Stomach (tissue), 8 donors: ENCODE measurements at regions not wholly inside any gene's neighbourhood (a gene's known extent, or its start where the extent isn't known, plus 50 kb on each side); places are given as distances from the start of the nearest gene placed in this dataset.
A peak's percentile ranks its signal among the peaks of the same experiment; 100 is the strongest.

ENCODE experiments used
- DNase-seq, 2 donors: peaks; one replicate each; pipeline versions ENCODE4 v3.0.0 to v3.0.0-alpha.2; 2013 to 2019
- H3K27ac ChIP-seq, 5 donors: fragments of 200-600 bp in 4 of 5; sonication (generic) in 4 of 5; one replicate each; pipeline ENCODE4 v1.5.1; 2013 to 2019; ENCODE audit warnings: mild to moderate bottlenecking in 1 of 5, moderate library complexity in 1 of 5
- H3K27me3 ChIP-seq, 3 donors: fragments of 200-600 bp; sonication (generic); one replicate each; pipeline ENCODE4 v1.5.1; 2017 to 2019; ENCODE audit warnings: mixed run types in 1 of 3
- H3K36me3 ChIP-seq, 4 donors: fragments of 200-600 bp; sonication (generic); 1 replicate in 3 of 4; 2 replicates in 1 of 4; pipeline ENCODE4 v1.5.1; 2016 to 2019
- H3K4me1 ChIP-seq, 4 donors: fragments of 200-600 bp; sonication (generic); one replicate each; pipeline ENCODE4 v1.5.1; 2016 to 2019
- H3K4me3 ChIP-seq, 4 donors: fragments of 200-600 bp; sonication (generic) in 3 of 4; one replicate each; pipeline ENCODE4 v1.5.1; 2016 to 2019; ENCODE audit warnings: mild to moderate bottlenecking in 1 of 4
- H3K9me3 ChIP-seq, 4 donors: fragments of 200-600 bp; sonication (generic); one replicate each; pipeline ENCODE4 v1.5.1; 2016 to 2019
- EP300 ChIP-seq: sonication (generic); formaldehyde crosslinking; IDR thresholded peaks from one replicate; pipeline ENCODE4 v1.6.1; 2017; ENCODE audit warnings: antibody characterized with exemption
- POLR2A ChIP-seq, 4 donors: fragments of 450-650 bp; IDR thresholded peaks; one replicate each; pipeline ENCODE4 v1.6.1; 2016; ENCODE audit warnings: antibody characterized with exemption in 4 of 4, control low read depth in 2 of 4, mild to moderate bottlenecking in 1 of 4, moderate library complexity in 1 of 4
- POLR2AphosphoS5 ChIP-seq, 3 donors: sonication (generic); formaldehyde crosslinking; IDR thresholded peaks; one replicate each; pipeline ENCODE4 v1.6.1; 2016; ENCODE audit warnings: antibody characterized with exemption in 3 of 3
- WGBS, 5 donors: extraction: QIAGEN DNeasy Blood & Tissue Kit in 3 of 5; methylation state at CpG; one replicate each; pipeline versions ENCODE4 v1.1.5 to v1.1.7; 2013 to 2018; 5-methylcytosine and 5-hydroxymethylcytosine counted together
- intact Hi-C: fragments of 100-400 bp; cut with DNase I; formaldehyde crosslinking; loops from one replicate; pipeline ENCODE4 v1.15.1; 2023; ENCODE audit warnings: low total_unique reads
- TF ChIP-seq, protein P1 (sequence below), 7 experiments: fragments of 450-650 bp in 4 of 7; fragments of 200-600 bp in 3 of 7; sonication (generic) in 3 of 7; IDR thresholded peaks; one replicate each; pipeline ENCODE4 v1.5.1; 2016 to 2019; ENCODE audit warnings: antibody characterized with exemption in 7 of 7, control low read depth in 2 of 7, mild to moderate bottlenecking in 1 of 7
- donor health status: healthy with polysubstance abuse.
- donor health status: Bipolar disorder and iron deficiency.
- donor health status: healthy.

- Histone ChIP-seq H3K27me3 (peaks cover 0 to 6% (median 0%) of the 10 kb centered on the region in 3 donors), H3K9me3 (no peaks in the 10 kb centered on the region), H3K36me3 (no peaks in the 10 kb centered on the region), H3K4me3 (no peak overlapping the region), H3K27ac (no peak overlapping the region), H3K4me1 (peaks cover 0 to 15% (median 0%) of the 10 kb centered on the region in 4 donors)
- 31 to 49% (median 41%) methylated on average over 3 of the region's 3 CpGs for WGBS, 5 donors
- TF ChIP-seq POLR2AphosphoS5 (IDR thresholded peaks at IDR 0.05) = no peak
- no peak for TF ChIP-seq EP300
- no peak for TF ChIP-seq POLR2A (IDR thresholded peaks at IDR 0.05)
- TF ChIP-seq, protein P1, sequence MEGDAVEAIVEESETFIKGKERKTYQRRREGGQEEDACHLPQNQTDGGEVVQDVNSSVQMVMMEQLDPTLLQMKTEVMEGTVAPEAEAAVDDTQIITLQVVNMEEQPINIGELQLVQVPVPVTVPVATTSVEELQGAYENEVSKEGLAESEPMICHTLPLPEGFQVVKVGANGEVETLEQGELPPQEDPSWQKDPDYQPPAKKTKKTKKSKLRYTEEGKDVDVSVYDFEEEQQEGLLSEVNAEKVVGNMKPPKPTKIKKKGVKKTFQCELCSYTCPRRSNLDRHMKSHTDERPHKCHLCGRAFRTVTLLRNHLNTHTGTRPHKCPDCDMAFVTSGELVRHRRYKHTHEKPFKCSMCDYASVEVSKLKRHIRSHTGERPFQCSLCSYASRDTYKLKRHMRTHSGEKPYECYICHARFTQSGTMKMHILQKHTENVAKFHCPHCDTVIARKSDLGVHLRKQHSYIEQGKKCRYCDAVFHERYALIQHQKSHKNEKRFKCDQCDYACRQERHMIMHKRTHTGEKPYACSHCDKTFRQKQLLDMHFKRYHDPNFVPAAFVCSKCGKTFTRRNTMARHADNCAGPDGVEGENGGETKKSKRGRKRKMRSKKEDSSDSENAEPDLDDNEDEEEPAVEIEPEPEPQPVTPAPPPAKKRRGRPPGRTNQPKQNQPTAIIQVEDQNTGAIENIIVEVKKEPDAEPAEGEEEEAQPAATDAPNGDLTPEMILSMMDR (IDR thresholded peaks at IDR 0.05) = no peak
- intact Hi-C loops = no loop called here
- DNase-seq = peak in 1 of 2 donors; percentile 21
These were observed 217.3 kb downstream of the MID1IP1 start for GRCh38 chrX:39018541-39018940.

DNA sequence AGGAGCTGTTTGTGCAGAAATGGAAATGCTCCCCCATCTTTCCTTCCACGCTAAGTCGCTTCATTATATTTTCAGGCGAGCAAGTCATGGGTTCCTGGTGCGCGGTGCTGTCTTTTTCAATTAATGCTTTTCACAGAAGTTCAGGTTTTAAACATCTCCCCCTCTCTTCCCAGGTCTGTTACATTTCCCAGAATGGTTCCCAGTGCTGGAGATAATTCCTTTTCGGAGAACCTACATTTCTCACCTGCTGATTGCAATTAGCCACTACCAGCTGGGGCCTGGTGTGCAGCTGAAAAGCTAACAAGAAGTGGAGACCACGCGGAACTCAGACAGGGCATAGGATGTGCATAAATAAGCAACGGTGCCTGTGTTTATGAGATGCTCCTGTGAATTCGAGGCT lies 217.8 kb downstream of the MID1IP1 start:
- Histone ChIP-seq H3K27me3 (peaks cover 0 to 6% (median 0%) of the 10 kb centered on the region in 3 donors), H3K36me3 (no peaks in the 10 kb centered on the region), H3K27ac (no peak overlapping the region), H3K9me3 (no peaks in the 10 kb centered on the region), H3K4me3 (no peak overlapping the region), H3K4me1 (peaks cover 0 to 15% (median 0%) of the 10 kb centered on the region in 4 donors)
- intact Hi-C loops = no loop called here
- 68 to 90% (median 76%) methylated on average over 10 of the region's 10 CpGs for WGBS, 5 donors
- DNase-seq = no peak
- TF ChIP-seq EP300 (no peak), POLR2A (IDR thresholded peaks at IDR 0.05) (no peak), POLR2AphosphoS5 (IDR thresholded peaks at IDR 0.05) (no peak)
- TF ChIP-seq, protein P1 (IDR thresholded peaks at IDR 0.05) = no peak

DNA sequence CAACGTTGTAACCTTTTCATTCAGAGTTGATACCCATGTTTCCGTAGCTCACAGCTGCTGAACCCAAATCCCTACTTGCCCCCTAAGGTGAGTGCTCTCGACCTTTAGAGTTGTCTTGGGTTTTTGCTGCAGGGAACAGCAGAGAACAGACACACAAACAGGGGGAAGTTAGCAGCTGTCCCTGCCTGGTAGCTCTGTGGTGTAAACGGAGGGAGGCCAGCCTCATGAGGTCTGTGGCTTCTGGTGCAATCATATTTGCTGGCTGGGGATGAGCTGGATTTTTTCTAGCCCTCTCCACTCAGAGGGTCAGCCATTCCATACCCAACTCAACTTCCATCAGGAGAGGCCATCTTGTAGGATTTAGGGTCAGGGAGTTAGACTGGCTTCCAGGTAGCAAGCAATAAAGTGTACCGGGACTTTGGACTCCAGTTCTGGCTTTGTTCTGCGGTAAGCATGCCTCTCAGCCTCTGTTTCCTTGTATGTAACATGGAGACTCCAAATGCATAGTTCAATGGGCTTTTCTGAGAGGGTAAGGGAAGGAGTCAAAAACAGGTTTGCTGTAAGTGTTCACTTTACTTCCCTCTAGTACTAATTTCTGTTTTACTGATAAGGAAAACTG lies 218.9 kb downstream of the MID1IP1 start:
- Histone ChIP-seq H3K4me3 (no peak overlapping the region), H3K27me3 (peaks cover 0 to 6% (median 0%) of the 10 kb centered on the region in 3 donors), H3K27ac (no peak overlapping the region), H3K36me3 (no peaks in the 10 kb centered on the region), H3K4me1 (peaks cover 0 to 15% (median 0%) of the 10 kb centered on the region in 4 donors), H3K9me3 (no peaks in the 10 kb centered on the region)
- intact Hi-C loops = no loop called here
- 75 to 87% (median 75%) methylated on average over 5 to 6 of the region's 6 CpGs for WGBS, 5 donors
- no peak for DNase-seq
- TF ChIP-seq EP300 (no peak), POLR2AphosphoS5 (IDR thresholded peaks at IDR 0.05) (no peak), POLR2A (IDR thresholded peaks at IDR 0.05) (no peak)
- TF ChIP-seq, protein P1 (IDR thresholded peaks at IDR 0.05) = no peak

DNA sequence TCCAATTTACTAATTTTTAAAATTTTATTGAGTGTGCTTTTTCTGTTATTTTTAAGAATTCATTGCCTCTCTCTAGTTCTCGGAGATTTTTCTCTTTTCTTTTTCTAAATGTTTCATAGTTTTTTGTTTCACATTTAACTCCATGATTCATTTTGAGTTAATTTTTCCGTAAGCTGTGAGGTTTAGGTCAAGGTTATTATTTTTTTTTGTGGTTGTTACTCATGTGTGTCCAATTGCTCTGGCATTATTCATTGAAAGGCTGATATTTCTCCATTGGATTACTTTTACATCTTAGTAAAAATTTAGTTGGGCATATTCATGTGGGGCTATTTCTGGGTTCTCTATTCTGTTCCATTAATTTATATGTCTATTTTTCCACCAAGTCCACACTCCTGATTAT lies 220.8 kb downstream of the MID1IP1 start:
- TF ChIP-seq POLR2AphosphoS5 (IDR thresholded peaks at IDR 0.05) (no peak), EP300 (no peak), POLR2A (IDR thresholded peaks at IDR 0.05) (no peak)
- TF ChIP-seq, protein P1 (IDR thresholded peaks at IDR 0.05) = no peak
- no peak for DNase-seq

More for the DNA sequence above, 220.8 kb downstream of the MID1IP1 start:
- Histone ChIP-seq H3K27me3 (peaks cover 0 to 6% (median 0%) of the 10 kb centered on the region in 3 donors), H3K27ac (no peak overlapping the region), H3K4me1 (peaks cover 0 to 14% (median 0%) of the 10 kb centered on the region in 4 donors), H3K36me3 (no peaks in the 10 kb centered on the region), H3K9me3 (no peaks in the 10 kb centered on the region), H3K4me3 (no peak overlapping the region)
- intact Hi-C loops = no loop called here
- 82 to 100% (median 87%) methylated on average over 2 of the region's 2 CpGs for WGBS, 5 donors
